ENCODE measurements at regions not wholly inside any gene's neighbourhood (a gene's known extent, or its start where the extent isn't known, plus 50 kb on each side); places are given as distances from the start of the nearest gene placed in this dataset.

DNA sequence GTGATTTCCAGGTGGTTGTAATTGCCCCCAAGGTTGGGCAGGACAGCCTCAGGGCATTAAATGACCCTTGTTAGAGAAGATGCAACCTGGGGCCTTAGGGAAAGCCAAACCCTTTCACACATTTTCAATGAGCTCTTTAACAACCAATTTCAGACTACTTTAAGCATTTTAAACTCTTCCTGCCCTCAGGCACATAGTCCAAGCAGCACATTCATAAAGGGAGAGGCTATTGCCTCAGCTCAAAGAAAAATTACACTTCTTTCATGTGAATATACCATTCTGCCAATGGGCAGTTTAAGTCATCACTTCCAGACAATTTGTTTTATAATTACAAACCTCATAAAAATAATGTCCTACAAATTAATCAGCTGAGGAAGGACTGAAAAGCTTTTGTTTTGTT, 544.5 kb downstream of the NPIPA7 start:
- intact Hi-C loops (cut with DNase I) = no loop called here
- Histone ChIP-seq H3K27ac (no peak overlapping the region), H3K27me3 (no peaks in the 10 kb centered on the region), H3K9me3 (no peaks in the 10 kb centered on the region), H3K36me3 (no peaks in the 10 kb centered on the region), H3K4me3 (no peak overlapping the region), H3K4me1 (no peaks in the 10 kb centered on the region), H3K9ac (ENCODE audit: low read depth in 2 of 2, low read length in 2 of 2) (no peak overlapping the region)
- DNase-seq = no peak
- TF ChIP-seq, protein P1, sequence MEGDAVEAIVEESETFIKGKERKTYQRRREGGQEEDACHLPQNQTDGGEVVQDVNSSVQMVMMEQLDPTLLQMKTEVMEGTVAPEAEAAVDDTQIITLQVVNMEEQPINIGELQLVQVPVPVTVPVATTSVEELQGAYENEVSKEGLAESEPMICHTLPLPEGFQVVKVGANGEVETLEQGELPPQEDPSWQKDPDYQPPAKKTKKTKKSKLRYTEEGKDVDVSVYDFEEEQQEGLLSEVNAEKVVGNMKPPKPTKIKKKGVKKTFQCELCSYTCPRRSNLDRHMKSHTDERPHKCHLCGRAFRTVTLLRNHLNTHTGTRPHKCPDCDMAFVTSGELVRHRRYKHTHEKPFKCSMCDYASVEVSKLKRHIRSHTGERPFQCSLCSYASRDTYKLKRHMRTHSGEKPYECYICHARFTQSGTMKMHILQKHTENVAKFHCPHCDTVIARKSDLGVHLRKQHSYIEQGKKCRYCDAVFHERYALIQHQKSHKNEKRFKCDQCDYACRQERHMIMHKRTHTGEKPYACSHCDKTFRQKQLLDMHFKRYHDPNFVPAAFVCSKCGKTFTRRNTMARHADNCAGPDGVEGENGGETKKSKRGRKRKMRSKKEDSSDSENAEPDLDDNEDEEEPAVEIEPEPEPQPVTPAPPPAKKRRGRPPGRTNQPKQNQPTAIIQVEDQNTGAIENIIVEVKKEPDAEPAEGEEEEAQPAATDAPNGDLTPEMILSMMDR (IDR thresholded peaks at IDR 0.05) = no peak

GRCh38 chr16:16924613-16925012, 545.7 kb downstream of the NPIPA7 start:
- no peaks in the 10 kb centered on the region for H3K9me3 ChIP-seq
- no peak overlapping the region for H3K4me3 ChIP-seq
- no peaks in the 10 kb centered on the region for H3K27me3 ChIP-seq
- intact Hi-C loops (cut with DNase I) = no loop called here
- TF ChIP-seq, protein P1 (IDR thresholded peaks at IDR 0.05) = no peak
- no peak for DNase-seq
- no peak overlapping the region for H3K27ac ChIP-seq
- H3K4me1 ChIP-seq = no peaks in the 10 kb centered on the region
- H3K36me3 ChIP-seq = no peaks in the 10 kb centered on the region
- H3K9ac ChIP-seq (ENCODE audit: low read depth in 2 of 2, low read length in 2 of 2) = no peak overlapping the region

GRCh38 chr16:16925432-16925831, 545.3 kb downstream of the XYLT1 start:
- intact Hi-C loops (cut with DNase I) = no loop called here
- TF ChIP-seq, protein P1 (IDR thresholded peaks at IDR 0.05) = no peak
- no peaks in the 10 kb centered on the region for H3K36me3 ChIP-seq
- H3K27ac ChIP-seq = no peak overlapping the region
- H3K9me3 ChIP-seq = no peaks in the 10 kb centered on the region
- no peaks in the 10 kb centered on the region for H3K27me3 ChIP-seq
- no peak for DNase-seq
- no peaks in the 10 kb centered on the region for H3K4me1 ChIP-seq
- H3K4me3 ChIP-seq = no peak overlapping the region
- H3K9ac ChIP-seq (ENCODE audit: low read depth in 2 of 2, low read length in 2 of 2) = no peak overlapping the region

GRCh38 chr16:16928532-16929109, 542.1 kb downstream of the XYLT1 start:
- Histone ChIP-seq H3K9me3 (no peaks in the 10 kb centered on the region), H3K27me3 (no peaks in the 10 kb centered on the region), H3K36me3 (no peaks in the 10 kb centered on the region), H3K9ac (ENCODE audit: low read depth in 2 of 2, low read length in 2 of 2) (no peak overlapping the region), H3K4me3 (no peak overlapping the region), H3K27ac (no peak overlapping the region), H3K4me1 (no peaks in the 10 kb centered on the region)
- intact Hi-C loops (cut with DNase I) = no loop called here
- no peak for DNase-seq
- TF ChIP-seq, protein P1 (IDR thresholded peaks at IDR 0.05) = no peak

- H3K36me3 ChIP-seq = no peaks in the 10 kb centered on the region
- no peak overlapping the region for H3K27ac ChIP-seq
- intact Hi-C loops (cut with DNase I) = no loop called here
- no peaks in the 10 kb centered on the region for H3K4me1 ChIP-seq
- no peak for DNase-seq
- TF ChIP-seq, protein P1 (IDR thresholded peaks at IDR 0.05) = no peak
- H3K4me3 ChIP-seq = no peak overlapping the region
- H3K9me3 ChIP-seq = no peaks in the 10 kb centered on the region
- H3K9ac ChIP-seq (ENCODE audit: low read depth in 2 of 2, low read length in 2 of 2) = no peak overlapping the region
- H3K27me3 ChIP-seq = no peaks in the 10 kb centered on the region
These were observed 540.3 kb downstream of the XYLT1 start for GRCh38 chr16:16930309-16931000.
